Neural crest cell (in vitro differentiated cells): ENCODE measurements at regions not wholly inside any gene's neighbourhood (a gene's known extent, or its start where the extent isn't known, plus 50 kb on each side); places are given as distances from the start of the nearest gene placed in this dataset.

Experiments used
- DNase-seq: peaks from one replicate; pipeline ENCODE4 v3.0.0; 2021; ENCODE audit warnings: low read depth, mixed read lengths, low spot score
- H3K27ac Mint-ChIP-seq: one replicate; pipeline ENCODE4 v1.8.0; 2021; ENCODE audit warnings: mild to moderate bottlenecking, mixed read lengths; ENCODE audit not compliant: unreplicated experiment
- H3K27me3 Mint-ChIP-seq: 2 replicates; pipeline ENCODE4 v1.8.0; 2021; ENCODE audit warnings: low read depth, mild to moderate bottlenecking, mixed read lengths
- H3K36me3 Mint-ChIP-seq: 2 replicates; pipeline ENCODE4 v1.8.0; 2021; ENCODE audit warnings: low read depth, mild to moderate bottlenecking, mixed read lengths
- H3K4me1 Mint-ChIP-seq: 2 replicates; pipeline ENCODE4 v1.8.0; 2021; ENCODE audit warnings: mixed read lengths
- H3K4me3 Mint-ChIP-seq: one replicate; pipeline ENCODE4 v1.8.0; 2021; ENCODE audit warnings: mild to moderate bottlenecking, mixed read lengths
- H3K9me3 Mint-ChIP-seq: 2 replicates; pipeline ENCODE4 v1.8.0; 2021; ENCODE audit warnings: mixed read lengths
- CTCF ChIP-seq: fragments of 200-600 bp; sonication (generic); conservative IDR thresholded peaks from 2 replicates; pipeline ENCODE4 v1.5.0; 2021; ENCODE audit warnings: antibody characterized with exemption, mild to moderate bottlenecking

- H3K4me3 Mint-ChIP-seq: peak overlapping the region; percentile 17
- TF ChIP-seq CTCF: no peak
- no peaks in the 10 kb centered on the region for H3K9me3 Mint-ChIP-seq
- H3K27me3 Mint-ChIP-seq: no peaks in the 10 kb centered on the region
- H3K4me1 Mint-ChIP-seq: peaks cover 82% of the 10 kb centered on the region
- peak overlapping the region; percentile 90 for H3K27ac Mint-ChIP-seq
- DNase-seq: no peak
- no peaks in the 10 kb centered on the region for H3K36me3 Mint-ChIP-seq
These were observed 155.1 kb downstream of the GLI2 start for GRCh38 chr2:120890566-120891360.

- H3K4me3 Mint-ChIP-seq: peak overlapping the region; percentile 77
- peak overlapping the region; percentile 91 for H3K27ac Mint-ChIP-seq
- peaks cover 78% of the 10 kb centered on the region for H3K4me1 Mint-ChIP-seq
- no peak for TF ChIP-seq CTCF
- H3K27me3 Mint-ChIP-seq: no peaks in the 10 kb centered on the region
- H3K9me3 Mint-ChIP-seq: no peaks in the 10 kb centered on the region
- H3K36me3 Mint-ChIP-seq: no peaks in the 10 kb centered on the region
- DNase-seq: no peak
These were observed 156.8 kb downstream of the GLI2 start for GRCh38 chr2:120892271-120892966.

- H3K4me1 Mint-ChIP-seq: peaks cover 78% of the 10 kb centered on the region
- TF ChIP-seq CTCF: no peak
- peak overlapping the region; percentile 77 for H3K4me3 Mint-ChIP-seq
- H3K27ac Mint-ChIP-seq: peak overlapping the region; percentile 91
- no peaks in the 10 kb centered on the region for H3K9me3 Mint-ChIP-seq
- DNase-seq: peak; percentile 22
- no peaks in the 10 kb centered on the region for H3K27me3 Mint-ChIP-seq
- H3K36me3 Mint-ChIP-seq: no peaks in the 10 kb centered on the region
These were observed 157.4 kb downstream of the GLI2 start for GRCh38 chr2:120892967-120893667.

- peak; percentile 63 for DNase-seq
These were observed 158.3 kb downstream of the GLI2 start for GRCh38 chr2:120893811-120894584.

More at GRCh38 chr2:120893811-120894584, 158.3 kb downstream of the GLI2 start:
- no peaks in the 10 kb centered on the region for H3K9me3 Mint-ChIP-seq
- H3K27me3 Mint-ChIP-seq: no peaks in the 10 kb centered on the region
- peaks cover 79% of the 10 kb centered on the region for H3K4me1 Mint-ChIP-seq
- no peaks in the 10 kb centered on the region for H3K36me3 Mint-ChIP-seq
- peak overlapping the region; percentile 77 for H3K4me3 Mint-ChIP-seq
- peak overlapping the region; percentile 92 for H3K27ac Mint-ChIP-seq
- TF ChIP-seq CTCF: no peak
